HG03159 (cell line): ENCODE measurements at regions not wholly inside any gene's neighbourhood (a gene's known extent, or its start where the extent isn't known, plus 50 kb on each side); places are given as distances from the start of the nearest gene placed in this dataset.
"Not testable (repeated sequence)": the region's sequence is repeated elsewhere in the genome, so short reads cannot be mapped to it uniquely, and the experiment has no call there.

ENCODE experiments used
- ATAC-seq: cut with Tn5 transposase; IDR thresholded peaks from one replicate; pipeline ENCODE4 v1.9.1; 2021; ENCODE audit warnings: mild to moderate bottlenecking, moderate library complexity; ENCODE audit not compliant: unreplicated experiment

- no peak for ATAC-seq
Measured at GRCh38 chr1:4207183-4207582, 307.1 kb upstream of the C1orf174 start.

DNA sequence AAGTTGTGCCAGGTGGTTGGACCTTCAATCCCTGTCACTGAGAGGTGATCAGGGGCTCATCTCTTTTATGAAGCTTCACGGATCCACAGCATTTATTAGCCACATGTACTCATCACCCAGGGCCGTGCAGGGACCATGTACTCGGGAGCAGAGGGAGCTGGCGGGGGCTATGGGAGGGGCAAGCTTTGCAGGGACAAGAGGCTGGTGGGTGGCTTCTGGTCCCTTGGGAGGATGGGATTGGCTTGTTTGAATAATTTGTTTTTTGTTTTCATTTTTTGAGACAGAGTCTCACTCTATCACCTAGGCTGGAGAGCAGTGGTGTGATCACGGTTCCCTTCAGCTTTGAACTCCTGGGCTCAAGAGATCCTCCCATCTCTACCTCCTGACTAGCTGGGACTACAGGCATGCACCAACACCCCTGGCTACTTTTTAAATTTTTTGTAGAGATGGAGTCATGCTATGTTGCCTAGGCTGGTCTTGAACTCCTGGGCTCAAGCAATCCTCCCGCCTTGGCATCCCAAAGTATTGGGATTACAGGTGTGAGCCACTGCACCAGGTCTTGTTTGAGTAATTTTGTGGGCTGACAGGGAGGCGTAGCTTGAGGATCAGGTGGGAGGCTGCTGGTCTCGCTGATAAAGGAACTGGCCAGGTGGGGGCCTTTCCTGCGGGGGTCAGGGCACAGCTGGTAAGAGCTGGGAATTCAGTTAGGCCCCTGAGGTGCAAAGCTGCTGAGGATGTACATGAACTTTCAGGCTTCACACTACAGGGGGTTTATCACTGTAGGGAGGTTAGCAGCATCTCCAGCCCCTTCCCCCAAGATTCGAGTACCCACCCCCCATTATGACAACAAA lies 308.0 kb upstream of the C1orf174 start:
- ATAC-seq: no peak

DNA sequence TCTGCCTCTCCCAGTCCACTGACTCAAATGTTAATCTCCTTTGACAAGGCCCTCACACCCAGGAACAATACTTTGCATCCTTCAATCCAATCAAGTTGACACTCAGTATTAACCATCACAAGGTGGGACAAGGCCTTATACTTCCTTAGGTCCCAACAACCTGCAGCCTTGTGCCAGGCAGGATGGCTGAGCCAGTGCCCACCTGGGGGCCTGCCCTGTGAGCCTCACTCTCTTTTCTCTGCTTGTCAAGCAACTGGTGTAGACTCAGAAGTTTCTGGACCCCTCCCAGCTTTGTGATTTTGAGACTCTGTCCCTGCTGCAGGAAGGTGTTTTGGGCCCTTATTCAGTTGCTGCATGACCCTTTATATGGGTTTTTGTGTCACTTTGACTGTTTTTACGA lies 310.0 kb upstream of the C1orf174 start:
- no peak for ATAC-seq

- no peak for ATAC-seq
Measured at GRCh38 chr1:4212796-4213195, 312.7 kb upstream of the C1orf174 start.

- ATAC-seq: no peak
Measured at GRCh38 chr1:4213366-4213973, 313.4 kb upstream of the C1orf174 start.

DNA sequence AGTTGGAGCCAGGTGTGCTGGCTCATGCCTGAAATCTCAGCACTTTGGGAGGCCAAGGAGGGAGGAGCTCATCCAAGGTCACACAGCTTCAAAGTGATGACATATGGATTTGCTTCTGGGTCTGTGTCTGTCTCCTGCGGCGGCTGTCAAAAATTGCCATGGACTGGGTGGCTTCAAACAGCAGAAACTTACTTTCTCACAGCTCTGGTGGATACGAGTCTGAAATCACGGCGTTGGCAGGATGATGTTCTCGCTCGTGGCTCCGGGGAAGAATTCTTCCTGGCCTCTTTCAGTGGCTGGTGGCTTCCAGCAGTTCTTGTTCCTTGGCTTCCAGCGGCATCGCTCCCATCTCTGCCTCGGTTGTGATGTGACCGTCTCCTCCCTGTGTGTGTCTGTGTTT lies 314.8 kb upstream of the C1orf174 start:
- no peak for ATAC-seq

DNA sequence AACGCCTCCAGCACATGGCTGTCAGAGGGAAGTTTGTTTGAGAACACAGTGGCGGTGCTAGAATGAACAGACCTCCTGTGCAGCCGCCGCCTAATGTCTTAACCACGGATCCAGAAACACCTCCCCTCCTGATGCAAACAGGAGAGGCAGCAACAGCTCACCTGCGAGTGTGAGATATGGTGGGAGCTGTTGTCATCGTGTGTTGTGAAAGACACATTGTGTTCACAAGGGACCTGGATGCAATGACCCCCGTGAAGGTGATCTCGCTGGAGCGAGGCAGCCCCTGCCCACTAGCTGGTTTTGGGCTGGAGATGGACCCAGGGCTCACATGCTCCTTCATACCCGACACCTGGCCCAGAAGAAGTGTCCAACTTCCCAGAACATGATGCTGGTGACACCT lies 315.3 kb upstream of the C1orf174 start:
- ATAC-seq: no peak

GRCh38 chr1:4216231-4216630 lies 316.2 kb upstream of the C1orf174 start:
- ATAC-seq: no peak

DNA sequence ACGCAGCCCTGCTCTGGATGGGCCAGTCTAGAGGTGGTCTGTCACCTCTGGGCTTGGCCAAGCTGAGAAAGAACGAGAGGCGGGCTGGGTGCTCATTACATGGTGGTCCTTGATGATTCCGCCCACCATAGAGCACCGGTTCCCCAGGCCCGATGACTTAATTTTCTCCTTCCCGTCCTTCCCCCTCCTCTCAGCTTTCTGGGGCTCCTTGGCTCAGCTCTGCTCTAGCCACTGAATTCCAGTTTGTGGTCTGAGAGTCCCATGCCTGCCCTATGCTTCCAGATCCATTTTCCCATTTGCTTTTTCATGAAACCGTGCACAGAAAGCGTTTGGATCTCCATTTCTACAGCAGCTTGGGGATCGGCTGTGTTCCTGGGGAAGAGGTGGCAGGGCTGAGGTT lies 318.5 kb upstream of the C1orf174 start:
- no peak for ATAC-seq

- no peak for ATAC-seq
Measured at GRCh38 chr1:4219111-4219510, 319.0 kb upstream of the C1orf174 start.

- ATAC-seq: no peak
Measured at GRCh38 chr1:4219826-4220225, 319.8 kb upstream of the C1orf174 start.

DNA sequence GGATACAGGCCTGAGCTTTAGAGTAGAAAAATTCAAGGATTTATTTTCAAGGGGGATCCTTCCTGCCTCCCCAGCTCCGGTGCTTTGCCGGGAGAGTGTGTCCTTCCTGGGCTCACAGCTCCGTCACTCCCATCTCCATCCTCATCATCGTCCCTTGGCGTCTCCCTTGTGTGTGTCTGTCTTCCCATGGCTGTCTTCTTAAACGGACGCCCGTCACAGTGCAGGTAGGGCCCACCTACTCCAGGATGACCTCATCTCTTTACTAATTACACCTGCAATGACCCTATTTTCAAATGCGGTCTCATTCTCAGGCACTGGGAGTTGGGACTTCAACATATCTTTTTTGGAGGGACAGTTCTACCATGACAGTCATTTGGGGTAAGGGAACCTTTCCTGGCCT lies 320.3 kb upstream of the C1orf174 start:
- no peak for ATAC-seq

- ATAC-seq: no peak
Measured at GRCh38 chr1:4221107-4221506, 321.0 kb upstream of the C1orf174 start.

DNA sequence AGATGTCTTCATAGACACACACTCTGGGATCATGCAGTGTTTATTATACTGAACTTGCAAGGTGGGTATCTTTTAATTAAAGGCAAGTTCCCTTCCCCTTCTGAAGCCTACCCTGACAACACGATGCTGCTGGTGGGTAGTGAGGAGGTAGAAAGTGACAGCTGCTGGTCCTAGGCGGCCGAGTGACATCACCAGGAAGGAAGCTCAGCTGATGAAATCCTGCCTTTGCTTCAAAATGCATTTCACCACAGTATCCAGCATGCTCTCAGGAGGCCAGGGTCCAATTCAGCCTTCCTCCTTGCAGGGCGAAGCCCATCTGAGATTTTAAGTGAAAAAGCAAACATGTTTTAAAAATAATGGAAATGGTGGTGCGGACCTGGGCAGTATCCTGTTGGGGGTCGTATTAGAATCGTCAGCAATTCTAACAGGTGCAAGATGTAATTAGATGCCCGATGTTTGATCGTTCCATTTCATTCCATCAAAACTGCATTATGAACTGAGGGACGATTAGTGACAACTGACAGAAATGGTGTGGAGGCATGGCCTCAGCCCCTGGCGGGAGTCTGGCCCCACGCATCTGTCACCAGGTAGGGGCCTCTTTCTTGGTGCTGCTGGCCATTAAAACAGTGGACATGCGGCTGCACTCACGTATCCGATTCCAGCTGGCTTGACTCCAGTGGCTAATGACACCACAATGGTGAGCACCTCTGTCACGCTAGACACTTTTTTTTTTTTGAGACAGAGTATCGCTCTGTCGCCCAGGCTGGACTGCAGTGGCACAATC lies 324.8 kb upstream of the C1orf174 start:
- no peak for ATAC-seq

DNA sequence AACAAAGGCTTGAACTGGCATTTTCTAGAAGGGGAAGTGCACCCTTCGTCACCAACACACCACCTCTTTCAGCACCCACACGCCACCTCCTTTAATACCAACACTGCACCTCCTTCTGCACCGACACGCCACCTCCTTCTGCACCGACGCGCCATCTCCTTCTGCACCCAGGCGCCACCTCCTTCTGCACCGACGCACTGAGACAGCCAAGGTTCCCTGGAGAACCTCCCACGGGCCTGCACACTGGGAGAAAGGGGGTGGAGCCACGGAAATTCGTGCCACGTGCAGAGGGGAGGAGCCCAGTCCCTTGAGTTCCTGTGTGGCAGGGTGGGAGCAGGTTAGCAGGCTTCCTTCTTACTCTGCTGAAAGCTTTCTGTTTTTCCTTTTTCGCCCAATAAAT lies 327.9 kb upstream of the C1orf174 start:
- no peak for ATAC-seq

DNA sequence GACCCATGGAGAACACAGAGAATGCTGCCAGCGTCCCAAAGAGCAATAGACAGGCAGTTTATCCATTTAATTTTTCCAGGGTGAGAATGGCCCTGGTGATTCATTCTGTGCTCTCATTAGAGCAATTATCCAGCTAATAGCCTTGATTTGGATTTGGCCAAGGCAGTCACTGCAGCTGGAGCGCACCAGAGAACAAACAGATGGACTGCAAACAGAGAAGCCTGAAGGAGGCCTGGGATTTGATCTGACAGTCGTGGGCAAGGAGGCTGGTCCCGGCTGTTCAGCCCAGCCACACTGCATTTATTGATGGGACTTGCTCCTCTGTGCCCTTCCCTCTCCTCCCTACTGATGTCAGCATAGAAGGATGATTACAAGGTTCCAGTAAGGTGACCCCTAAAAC lies 353.9 kb upstream of the C1orf174 start:
- no peak for ATAC-seq

GRCh38 chr1:4256351-4256750 lies 356.3 kb upstream of the C1orf174 start:
- ATAC-seq: no peak

- ATAC-seq: not testable (repeated sequence)
Measured at GRCh38 chr1:4258146-4258777, 358.2 kb upstream of the C1orf174 start.

DNA sequence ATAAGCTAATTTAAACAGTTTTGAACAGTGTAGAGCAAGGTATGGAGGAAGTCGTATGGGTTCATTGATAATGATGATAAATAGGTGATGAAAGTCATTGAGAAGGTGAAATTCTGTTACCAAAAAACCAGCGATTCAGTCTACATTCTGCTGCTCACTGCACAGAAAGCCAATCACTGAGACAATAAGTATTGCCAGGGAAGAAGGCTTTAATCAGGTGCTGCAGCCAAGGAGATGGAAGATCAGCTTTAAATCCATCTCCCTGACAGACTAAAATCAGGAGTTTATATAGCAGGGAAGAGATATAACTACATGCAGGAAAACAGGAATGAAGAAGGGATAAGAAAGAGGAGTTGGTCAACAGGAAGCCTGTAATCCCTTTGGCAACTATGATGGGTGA lies 361.3 kb upstream of the C1orf174 start:
- ATAC-seq: no peak

- ATAC-seq: no peak
Measured at GRCh38 chr1:4262665-4263064, 362.6 kb upstream of the C1orf174 start.

DNA sequence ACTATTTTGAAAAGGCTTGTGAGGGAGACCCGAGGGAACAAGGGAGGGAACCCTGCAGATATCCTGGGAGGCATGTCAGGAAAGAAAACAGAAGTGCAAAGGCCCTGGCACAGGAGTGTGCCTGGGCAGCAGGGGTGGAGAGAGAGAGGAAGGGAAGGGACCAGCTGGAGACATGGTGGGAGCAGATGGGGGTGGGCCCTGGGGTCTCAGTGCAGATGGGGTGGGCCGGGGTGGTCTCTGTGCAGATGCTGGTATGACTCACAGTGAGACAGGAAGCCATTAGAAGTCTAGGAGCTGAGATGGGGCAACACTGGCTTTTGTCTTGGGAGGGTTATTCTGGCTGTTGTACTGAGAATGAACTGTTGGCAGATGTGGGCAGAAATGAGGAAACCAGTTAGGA lies 363.6 kb upstream of the C1orf174 start:
- ATAC-seq: no peak
